Hypothalamus (tissue), 51 donors: ENCODE measurements at regions not wholly inside any gene's neighbourhood (a gene's known extent, or its start where the extent isn't known, plus 50 kb on each side); places are given as distances from the start of the nearest gene placed in this dataset.

Source experiments
- DNase-seq, 51 donors: peaks; one replicate each; lab custom pipeline; 2025; lab: John Stamatoyannopoulos, UW

GRCh38 chr3:99031778-99032177 is 130.3 kb upstream of the DCBLD2 start:
- no peak for DNase-seq

- DNase-seq, result peak in 3 of 51 donors; percentile 0 to 25 (median 2)
Measured at GRCh38 chr3:99023590-99024192, 122.2 kb upstream of the DCBLD2 start.

- no peak for DNase-seq
Measured at GRCh38 chr3:99021466-99021865, 120.0 kb upstream of the DCBLD2 start.

GRCh38 chr3:99016452-99016851 is 115.0 kb upstream of the DCBLD2 start:
- no peak for DNase-seq

- DNase-seq, result no peak
Measured at GRCh38 chr3:99013777-99014315, 112.4 kb upstream of the DCBLD2 start.

GRCh38 chr3:99013077-99013476 is 111.6 kb upstream of the DCBLD2 start:
- no peak for DNase-seq

- DNase-seq, result no peak
Measured at GRCh38 chr3:99012051-99012450, 110.6 kb upstream of the DCBLD2 start.

GRCh38 chr3:99009851-99010250 is 108.4 kb upstream of the DCBLD2 start:
- DNase-seq, result no peak

GRCh38 chr3:99006686-99007085 is 105.2 kb upstream of the DCBLD2 start:
- DNase-seq, result no peak

- DNase-seq, result no peak
Measured at GRCh38 chr3:98999675-99000074, 98.2 kb upstream of the DCBLD2 start.

GRCh38 chr3:98994128-98994762 is 92.8 kb upstream of the DCBLD2 start:
- DNase-seq, result peak in 1 of 51 donors; percentile 48

- DNase-seq, result no peak
Measured at GRCh38 chr3:98991393-98991792, 89.9 kb upstream of the DCBLD2 start.

- DNase-seq, result no peak
Measured at GRCh38 chr3:98990657-98991056, 89.2 kb upstream of the DCBLD2 start.

- DNase-seq, result no peak
Measured at GRCh38 chr3:98986073-98986472, 84.6 kb upstream of the DCBLD2 start.

- DNase-seq, result no peak
Measured at GRCh38 chr3:98985431-98985830, 83.9 kb upstream of the DCBLD2 start.

GRCh38 chr3:98984024-98984423 is 82.5 kb upstream of the DCBLD2 start:
- no peak for DNase-seq

- no peak for DNase-seq
Measured at GRCh38 chr3:98982351-98982750, 80.9 kb upstream of the DCBLD2 start.

- DNase-seq, result no peak
Measured at GRCh38 chr3:98980915-98981596, 79.6 kb upstream of the DCBLD2 start.

- DNase-seq, result no peak
Measured at GRCh38 chr3:98979296-98979695, 77.8 kb upstream of the DCBLD2 start.

- no peak for DNase-seq
Measured at GRCh38 chr3:98978068-98978811, 76.7 kb upstream of the DCBLD2 start.

- DNase-seq, result no peak
Measured at GRCh38 chr3:98977520-98977919, 76.0 kb upstream of the DCBLD2 start.
